GM21447 (cell line): ENCODE measurements at regions not wholly inside any gene's neighbourhood (a gene's known extent, or its start where the extent isn't known, plus 50 kb on each side); places are given as distances from the start of the nearest gene placed in this dataset.

Experiments used
- ATAC-seq: cut with Tn5 transposase; IDR thresholded peaks from one replicate; pipeline ENCODE4 v1.9.1; 2021; ENCODE audit not compliant: unreplicated experiment

GRCh38 chr2:186274936-186275575 is 211.0 kb upstream of the ZC3H15 start:
- no peak for ATAC-seq

GRCh38 chr2:186276909-186277308 is 209.2 kb upstream of the ZC3H15 start:
- no peak for ATAC-seq

GRCh38 chr2:186281726-186282125 is 204.3 kb upstream of the ZC3H15 start:
- ATAC-seq = no peak

- ATAC-seq = no peak
Measured at GRCh38 chr2:186294248-186294888, 191.7 kb upstream of the ZC3H15 start.

- no peak for ATAC-seq
Measured at GRCh38 chr2:186299610-186300009, 186.4 kb upstream of the ZC3H15 start.

- no peak for ATAC-seq
Measured at GRCh38 chr2:186302263-186302662, 183.8 kb upstream of the ZC3H15 start.

- no peak for ATAC-seq
Measured at GRCh38 chr2:186303091-186303490, 183.0 kb upstream of the ZC3H15 start.

- no peak for ATAC-seq
Measured at GRCh38 chr2:186304064-186304463, 182.0 kb upstream of the ZC3H15 start.

- ATAC-seq = no peak
Measured at GRCh38 chr2:186306754-186307153, 179.3 kb upstream of the ZC3H15 start.

- peak; percentile 85 for ATAC-seq
Measured at GRCh38 chr2:186307871-186308270, 178.2 kb upstream of the ZC3H15 start.

- ATAC-seq = no peak
Measured at GRCh38 chr2:186308347-186308746, 177.7 kb upstream of the ZC3H15 start.

- ATAC-seq = no peak
Measured at GRCh38 chr2:186309901-186310300, 176.2 kb upstream of the ZC3H15 start.

- no peak for ATAC-seq
Measured at GRCh38 chr2:186319105-186319504, 167.0 kb upstream of the ZC3H15 start.

- no peak for ATAC-seq
Measured at GRCh38 chr2:186325827-186326535, 160.1 kb upstream of the ZC3H15 start.

- ATAC-seq = peak; percentile 82
Measured at GRCh38 chr2:186327251-186327868, 158.7 kb upstream of the ZC3H15 start.

- no peak for ATAC-seq
Measured at GRCh38 chr2:186328838-186329237, 157.2 kb upstream of the ZC3H15 start.

GRCh38 chr2:186330050-186330449 is 156.0 kb upstream of the ZC3H15 start:
- no peak for ATAC-seq

- no peak for ATAC-seq
Measured at GRCh38 chr2:186339716-186340115, 146.3 kb upstream of the ZC3H15 start.

- ATAC-seq = no peak
Measured at GRCh38 chr2:186342029-186342428, 144.0 kb upstream of the ZC3H15 start.

- ATAC-seq = no peak
Measured at GRCh38 chr2:186345745-186346144, 140.3 kb upstream of the ZC3H15 start.

GRCh38 chr2:186346216-186346615 is 139.8 kb upstream of the ZC3H15 start:
- ATAC-seq = no peak

- ATAC-seq = no peak
Measured at GRCh38 chr2:186347472-186347871, 138.6 kb upstream of the ZC3H15 start.
